ENCODE measurements at regions not wholly inside any gene's neighbourhood (a gene's known extent, or its start where the extent isn't known, plus 50 kb on each side); places are given as distances from the start of the nearest gene placed in this dataset.
"Not testable (repeated sequence)": the region's sequence is repeated elsewhere in the genome, so short reads cannot be mapped to it uniquely, and the experiment has no call there.

DNA sequence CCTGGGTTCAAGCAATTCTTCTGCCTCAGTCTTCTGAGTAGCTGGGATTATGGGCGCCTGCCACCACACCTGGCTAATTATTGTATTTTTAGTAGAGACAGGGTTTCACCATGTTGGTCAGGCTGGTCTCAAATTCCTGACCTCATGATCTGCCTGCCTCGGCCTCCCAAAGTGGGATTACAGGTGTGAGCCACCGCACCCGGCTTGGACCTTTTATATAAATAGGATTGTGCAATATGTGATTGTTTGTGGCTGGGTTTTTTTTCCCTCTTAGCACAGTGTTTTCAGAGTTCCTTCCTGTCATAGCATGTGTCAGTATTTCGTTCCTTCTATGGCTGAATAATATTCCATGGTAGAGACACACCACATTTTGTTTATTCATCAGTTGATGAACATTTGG lies 65.8 kb upstream of the VKORC1L1 start:
- TF ChIP-seq, protein P1, sequence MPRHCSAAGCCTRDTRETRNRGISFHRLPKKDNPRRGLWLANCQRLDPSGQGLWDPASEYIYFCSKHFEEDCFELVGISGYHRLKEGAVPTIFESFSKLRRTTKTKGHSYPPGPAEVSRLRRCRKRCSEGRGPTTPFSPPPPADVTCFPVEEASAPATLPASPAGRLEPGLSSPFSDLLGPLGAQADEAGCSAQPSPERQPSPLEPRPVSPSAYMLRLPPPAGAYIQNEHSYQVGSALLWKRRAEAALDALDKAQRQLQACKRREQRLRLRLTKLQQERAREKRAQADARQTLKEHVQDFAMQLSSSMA (CRISPR knock-in tag; IDR thresholded peaks at IDR 0.05), result not testable (repeated sequence)
- not testable (repeated sequence) for TF ChIP-seq ZFX (CRISPR knock-in tag; IDR thresholded peaks at IDR 0.05); ZKSCAN3 (CRISPR knock-in tag; IDR thresholded peaks at IDR 0.05); CTCF (IDR thresholded peaks at IDR 0.05 in 2 of 3, conservative IDR thresholded peaks at IDR 0.05 in 1 of 3; ENCODE audit: insufficient read depth in 2 of 3, low read depth in 1 of 3, low read length in 3 of 3); POLR2A (conservative IDR thresholded peaks at IDR 0.05); MNT (conservative IDR thresholded peaks at IDR 0.05); ZNF124 (CRISPR knock-in tag; IDR thresholded peaks at IDR 0.05); ZNF282 (CRISPR knock-in tag; IDR thresholded peaks at IDR 0.05); NELFE (IDR thresholded peaks at IDR 0.05; ENCODE audit: insufficient read depth, insufficient read length); ZNF311 (CRISPR knock-in tag; IDR thresholded peaks at IDR 0.05)

All from K562 (cell line).